CD8-positive, alpha-beta memory T cell (primary cell): ENCODE measurements at regions not wholly inside any gene's neighbourhood (a gene's known extent, or its start where the extent isn't known, plus 50 kb on each side); places are given as distances from the start of the nearest gene placed in this dataset.
A peak's percentile ranks its signal among the peaks of the same experiment; 100 is the strongest.

ENCODE experiments used
- CTCF ChIA-PET: fragments of 350-600 bp; sonication (Branson Sonifier 250); formaldehyde crosslinking; loops from one replicate; lab custom pipeline; 2021; ENCODE audit warnings: antibody characterized with exemption; lab: Charles Lee
- POLR2A ChIA-PET: fragments of 350-600 bp; sonication (Branson Sonifier 250); formaldehyde crosslinking; loops from one replicate; lab custom pipeline; 2021; ENCODE audit warnings: antibody characterized with exemption; lab: Charles Lee
- DNase-seq, 5 donors: peaks; one replicate each; pipeline versions ENCODE4 v3.0.0 to v3.0.0-alpha.2; 2020 to 2022; ENCODE audit warnings: mixed read lengths in 1 of 5
- H3K27ac ChIP-seq: one replicate; pipeline ENCODE4 v1.7.0; 2013; ENCODE audit warnings: low read depth, mild to moderate bottlenecking, low read length, moderate library complexity
- H3K27me3 ChIP-seq: 2 replicates; pipeline ENCODE4 v1.7.0; 2013; ENCODE audit warnings: low read length, mild to moderate bottlenecking; ENCODE audit not compliant: insufficient read depth, poor library complexity, severe bottlenecking
- H3K36me3 ChIP-seq: 2 replicates; pipeline ENCODE4 v1.7.0; 2013; ENCODE audit warnings: mild to moderate bottlenecking, low read length, moderate library complexity; ENCODE audit not compliant: insufficient read depth
- H3K4me1 ChIP-seq: 2 replicates; pipeline ENCODE4 v1.7.0; 2013; ENCODE audit warnings: mild to moderate bottlenecking, low read length, moderate library complexity; ENCODE audit not compliant: insufficient read depth
- H3K4me3 ChIP-seq: 2 replicates; pipeline ENCODE4 v1.7.0; 2013; ENCODE audit warnings: mild to moderate bottlenecking, low read length
- H3K9me3 ChIP-seq: 2 replicates; pipeline ENCODE4 v1.7.0; 2013; ENCODE audit warnings: mild to moderate bottlenecking, low read length
- H3K27ac Mint-ChIP-seq, 8 donors: one replicate each; pipeline ENCODE4 v1.8.0; 2020 to 2021; ENCODE audit warnings: mixed read lengths in 8 of 8, mild to moderate bottlenecking in 6 of 8, inconsistent platforms in 3 of 8, moderate library complexity in 3 of 8
- H3K27me3 Mint-ChIP-seq, 2 donors: one replicate each; pipeline ENCODE4 v1.8.0; 2020 to 2021; ENCODE audit warnings: mixed read lengths in 2 of 2, mild to moderate bottlenecking in 1 of 2, moderate library complexity in 1 of 2
- H3K36me3 Mint-ChIP-seq, 3 donors: one replicate each; pipeline ENCODE4 v1.8.0; 2020 to 2021; ENCODE audit warnings: mixed read lengths in 3 of 3, inconsistent platforms in 1 of 3, mild to moderate bottlenecking in 1 of 3
- H3K4me1 Mint-ChIP-seq, 3 donors: one replicate each; pipeline ENCODE4 v1.8.0; 2020 to 2021; ENCODE audit warnings: mixed read lengths in 3 of 3, inconsistent platforms in 1 of 3, mild to moderate bottlenecking in 1 of 3
- H3K4me3 Mint-ChIP-seq, 7 donors: one replicate each; pipeline ENCODE4 v1.8.0; 2020 to 2021; ENCODE audit warnings: mixed read lengths in 7 of 7, mild to moderate bottlenecking in 6 of 7, moderate library complexity in 4 of 7, inconsistent platforms in 2 of 7
- H3K9me3 Mint-ChIP-seq, 5 donors: one replicate each; pipeline ENCODE4 v1.8.0; 2020 to 2022; ENCODE audit warnings: mixed read lengths in 5 of 5, mild to moderate bottlenecking in 3 of 5, moderate library complexity in 2 of 5, inconsistent platforms in 1 of 5

DNA sequence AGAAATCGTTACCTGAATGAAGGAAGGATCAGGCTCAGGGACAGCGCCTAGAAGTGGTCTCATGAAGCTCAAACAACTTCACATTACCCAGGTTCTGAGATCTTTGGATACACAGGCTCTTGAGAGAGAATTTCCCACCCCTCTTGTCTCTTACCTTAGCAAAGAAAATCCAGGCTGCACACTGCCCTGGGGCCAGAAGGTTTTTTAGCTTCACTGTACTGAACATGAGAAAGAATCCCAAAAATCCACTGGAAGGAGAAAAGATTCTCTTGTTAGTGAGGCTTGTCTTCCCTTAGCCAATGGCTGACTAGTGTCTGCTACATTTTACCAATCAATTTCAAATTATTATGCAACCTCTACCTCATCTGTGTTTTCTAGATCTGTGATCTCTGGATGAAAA, 101.0 kb upstream of the RIOK3 start:
- Histone ChIP-seq H3K9me3 (no peaks in the 10 kb centered on the region), H3K36me3 (no peaks in the 10 kb centered on the region), H3K27me3 (no peaks in the 10 kb centered on the region), H3K4me3 (no peak overlapping the region), H3K4me1 (no peaks in the 10 kb centered on the region), H3K27ac (no peak overlapping the region)
- Mint-ChIP-seq H3K36me3 (peaks cover 22 to 27% (median 22%) of the 10 kb centered on the region in 3 donors), H3K27ac (peak overlapping the region in 1 of 8 donors; percentile 14), H3K9me3 (peaks cover 0 to 8% (median 2%) of the 10 kb centered on the region in 5 donors), H3K4me1 (no peaks in the 10 kb centered on the region), H3K27me3 (peaks cover 0 to 2% of the 10 kb centered on the region in 2 donors), H3K4me3 (no peak overlapping the region)
- POLR2A ChIA-PET: no interaction called here
- DNase-seq: no peak
- CTCF ChIA-PET: interaction anchor here (0.7 to 1.2 kb wide), 2 partner anchors 212 to 220 kb away, joined by 3 read pairs; no protein-coding TSS in a partner anchor

- Mint-ChIP-seq H3K27ac (no peak overlapping the region), H3K27me3 (peaks cover 0 to 2% of the 10 kb centered on the region in 2 donors), H3K4me1 (peaks cover 5 to 11% (median 10%) of the 10 kb centered on the region in 3 donors), H3K36me3 (peaks cover 22 to 27% (median 22%) of the 10 kb centered on the region in 3 donors), H3K4me3 (no peak overlapping the region), H3K9me3 (peaks cover 0 to 8% (median 2%) of the 10 kb centered on the region in 5 donors)
- Histone ChIP-seq H3K4me3 (no peak overlapping the region), H3K9me3 (no peaks in the 10 kb centered on the region), H3K4me1 (peaks cover 5% of the 10 kb centered on the region), H3K27ac (no peak overlapping the region), H3K36me3 (no peaks in the 10 kb centered on the region), H3K27me3 (no peaks in the 10 kb centered on the region)
- DNase-seq: no peak
- CTCF ChIA-PET: no interaction called here
- POLR2A ChIA-PET: no interaction called here
Measured at GRCh38 chr18:23353459-23353858, 99.6 kb upstream of the RIOK3 start.

DNA sequence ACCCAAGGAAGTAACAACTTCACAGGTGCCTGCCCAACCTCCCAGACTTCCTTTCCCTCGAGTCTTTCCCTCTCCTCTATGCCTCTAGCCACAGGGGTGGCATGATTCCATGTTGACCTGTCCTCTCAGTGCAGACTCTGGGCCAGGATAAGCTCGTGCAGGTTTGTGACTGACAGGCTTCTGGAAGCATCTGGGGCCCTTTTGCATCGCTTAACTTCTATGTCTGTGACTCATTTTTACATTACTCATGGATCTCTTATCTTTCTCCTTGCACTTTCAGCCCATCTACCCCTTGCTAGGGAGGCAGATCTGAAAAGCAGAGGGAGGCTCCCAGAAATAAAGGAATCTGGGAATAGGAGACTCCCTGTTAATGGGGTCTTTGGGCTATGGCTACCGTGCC, 98.5 kb upstream of the RIOK3 start:
- H3K9me3 Mint-ChIP-seq: peaks cover 0 to 6% (median 2%) of the 10 kb centered on the region in 5 donors
- H3K27ac Mint-ChIP-seq: peak overlapping the region in 1 of 8 donors; percentile 15
- Histone ChIP-seq H3K36me3 (no peaks in the 10 kb centered on the region), H3K4me1 (peaks cover 14% of the 10 kb centered on the region), H3K27me3 (no peaks in the 10 kb centered on the region), H3K27ac (no peak overlapping the region), H3K9me3 (no peaks in the 10 kb centered on the region), H3K4me3 (no peak overlapping the region)
- ChIA-PET CTCF (no interaction called here), POLR2A (no interaction called here)
- H3K4me3 Mint-ChIP-seq: no peak overlapping the region
- no peak for DNase-seq
- H3K36me3 Mint-ChIP-seq: peaks cover 18 to 24% (median 19%) of the 10 kb centered on the region in 3 donors
- H3K27me3 Mint-ChIP-seq: peaks cover 0 to 3% of the 10 kb centered on the region in 2 donors
- H3K4me1 Mint-ChIP-seq: peaks cover 10 to 21% (median 20%) of the 10 kb centered on the region in 3 donors

DNA sequence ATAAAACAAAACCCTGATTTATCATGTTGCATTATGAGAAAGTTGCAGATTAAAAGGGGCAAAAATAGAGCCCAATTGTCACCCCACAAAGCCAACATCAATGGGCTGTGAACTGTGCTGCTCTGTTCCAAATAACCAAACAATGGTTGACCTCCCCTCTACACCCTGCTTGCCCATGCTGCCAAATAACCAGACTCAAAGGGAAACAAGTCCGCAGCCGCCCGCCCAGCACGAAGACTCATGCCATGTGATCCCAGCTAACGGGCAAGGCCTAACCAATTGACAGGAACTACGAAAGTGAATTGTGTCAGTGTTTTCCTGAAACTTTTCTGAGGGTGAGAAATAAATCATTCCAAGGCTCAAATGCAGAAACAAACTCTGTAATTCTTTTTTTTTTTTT, 97.9 kb upstream of the RIOK3 start:
- no peak overlapping the region for H3K4me3 Mint-ChIP-seq
- no peak overlapping the region for H3K27ac Mint-ChIP-seq
- H3K36me3 Mint-ChIP-seq: peaks cover 13 to 19% (median 14%) of the 10 kb centered on the region in 3 donors
- H3K27ac ChIP-seq: no peak overlapping the region
- no peaks in the 10 kb centered on the region for H3K9me3 ChIP-seq
- peaks cover 14% of the 10 kb centered on the region for H3K4me1 ChIP-seq
- H3K36me3 ChIP-seq: no peaks in the 10 kb centered on the region
- peaks cover 0 to 3% (median under 1%) of the 10 kb centered on the region in 5 donors for H3K9me3 Mint-ChIP-seq
- no peak for DNase-seq
- CTCF ChIA-PET: no interaction called here
- H3K27me3 ChIP-seq: no peaks in the 10 kb centered on the region
- peaks cover 0 to 3% of the 10 kb centered on the region in 2 donors for H3K27me3 Mint-ChIP-seq
- H3K4me3 ChIP-seq: no peak overlapping the region
- peaks cover 10 to 21% (median 20%) of the 10 kb centered on the region in 3 donors for H3K4me1 Mint-ChIP-seq
- POLR2A ChIA-PET: no interaction called here

GRCh38 chr18:23356424-23356823, 96.7 kb upstream of the RIOK3 start:
- H3K4me3 ChIP-seq: no peak overlapping the region
- H3K27ac ChIP-seq: no peak overlapping the region
- no peak for DNase-seq
- H3K36me3 ChIP-seq: no peaks in the 10 kb centered on the region
- ChIA-PET CTCF (no interaction called here), POLR2A (no interaction called here)
- H3K9me3 ChIP-seq: no peaks in the 10 kb centered on the region
- H3K27ac Mint-ChIP-seq: no peak overlapping the region
- H3K4me3 Mint-ChIP-seq: no peak overlapping the region
- H3K27me3 Mint-ChIP-seq: peaks cover 0 to 3% of the 10 kb centered on the region in 2 donors
- no peaks in the 10 kb centered on the region for H3K9me3 Mint-ChIP-seq
- peaks cover 8 to 15% (median 12%) of the 10 kb centered on the region in 3 donors for H3K36me3 Mint-ChIP-seq
- no peaks in the 10 kb centered on the region for H3K27me3 ChIP-seq
- peaks cover 10 to 21% (median 20%) of the 10 kb centered on the region in 3 donors for H3K4me1 Mint-ChIP-seq
- H3K4me1 ChIP-seq: peaks cover 14% of the 10 kb centered on the region

- H3K9me3 Mint-ChIP-seq: no peaks in the 10 kb centered on the region
- H3K4me3 ChIP-seq: no peak overlapping the region
- H3K27me3 Mint-ChIP-seq: peaks cover 0 to 2% of the 10 kb centered on the region in 2 donors
- no peak for DNase-seq
- H3K27me3 ChIP-seq: no peaks in the 10 kb centered on the region
- CTCF ChIA-PET: interaction anchor here (1.2 to 5.7 kb wide), 2 partner anchors 225 to 325 kb away, joined by 3 to 52 read pairs; no protein-coding TSS in a partner anchor
- H3K36me3 ChIP-seq: no peaks in the 10 kb centered on the region
- H3K9me3 ChIP-seq: no peaks in the 10 kb centered on the region
- peaks cover 14% of the 10 kb centered on the region for H3K4me1 ChIP-seq
- H3K27ac ChIP-seq: no peak overlapping the region
- H3K4me1 Mint-ChIP-seq: peaks cover 10 to 21% (median 20%) of the 10 kb centered on the region in 3 donors
- peak overlapping the region in 3 of 8 donors; percentile 7 to 85 (median 12) for H3K27ac Mint-ChIP-seq
- POLR2A ChIA-PET: no interaction called here
- H3K4me3 Mint-ChIP-seq: peak overlapping the region in 1 of 7 donors; percentile 19
- peaks cover 4 to 10% (median 6%) of the 10 kb centered on the region in 3 donors for H3K36me3 Mint-ChIP-seq
Measured at GRCh38 chr18:23356915-23357601, 96.0 kb upstream of the RIOK3 start.

GRCh38 chr18:23357996-23358594, 95.0 kb upstream of the RIOK3 start:
- DNase-seq: no peak
- Mint-ChIP-seq H3K27ac (peak overlapping the region in 6 of 8 donors; percentile 0 to 88 (median 81)), H3K4me1 (peaks cover 10 to 21% (median 20%) of the 10 kb centered on the region in 3 donors), H3K27me3 (peaks cover 0 to 1% of the 10 kb centered on the region in 2 donors), H3K36me3 (peaks cover 2 to 3% (median 2%) of the 10 kb centered on the region in 3 donors), H3K4me3 (peak overlapping the region in 4 of 7 donors; percentile 32 to 79 (median 72)), H3K9me3 (no peaks in the 10 kb centered on the region)
- ChIA-PET POLR2A (no interaction called here), CTCF (interaction anchor here (0.8 to 5.7 kb wide), 7 partner anchors 53 to 427 kb away, joined by 3 to 52 read pairs (median 5); partner anchors contain the start of gene RBBP8)
- H3K4me1 ChIP-seq: peaks cover 14% of the 10 kb centered on the region
- H3K27me3 ChIP-seq: no peaks in the 10 kb centered on the region
- H3K4me3 ChIP-seq: no peak overlapping the region
- no peaks in the 10 kb centered on the region for H3K36me3 ChIP-seq
- no peak overlapping the region for H3K27ac ChIP-seq
- no peaks in the 10 kb centered on the region for H3K9me3 ChIP-seq

GRCh38 chr18:23359421-23359820, 93.7 kb upstream of the RIOK3 start:
- H3K4me1 ChIP-seq: peaks cover 14% of the 10 kb centered on the region
- no peak overlapping the region for H3K27ac Mint-ChIP-seq
- DNase-seq: no peak
- no peaks in the 10 kb centered on the region for H3K9me3 ChIP-seq
- POLR2A ChIA-PET: no interaction called here
- H3K27me3 Mint-ChIP-seq: peaks cover 0 to 1% of the 10 kb centered on the region in 2 donors
- no peak overlapping the region for H3K27ac ChIP-seq
- no peaks in the 10 kb centered on the region for H3K27me3 ChIP-seq
- H3K9me3 Mint-ChIP-seq: no peaks in the 10 kb centered on the region
- H3K4me1 Mint-ChIP-seq: peaks cover 10 to 21% (median 20%) of the 10 kb centered on the region in 3 donors
- no peaks in the 10 kb centered on the region for H3K36me3 ChIP-seq
- H3K4me3 ChIP-seq: no peak overlapping the region
- H3K36me3 Mint-ChIP-seq: peaks cover 0 to 3% (median 0%) of the 10 kb centered on the region in 3 donors
- CTCF ChIA-PET: interaction anchor here (1.3 to 5.7 kb wide), 3 partner anchors 227 to 560 kb away, joined by 3 to 52 read pairs (median 5); partner anchors contain the start of gene RBBP8
- H3K4me3 Mint-ChIP-seq: no peak overlapping the region
